SH-SY5Y (cell line): ENCODE measurements at regions not wholly inside any gene's neighbourhood (a gene's known extent, or its start where the extent isn't known, plus 50 kb on each side); places are given as distances from the start of the nearest gene placed in this dataset.

Experiments
- GATA2 ChIP-seq: IDR thresholded peaks from 2 replicates; pipeline ENCODE4 v1.6.1; 2011; ENCODE audit warnings: mild to moderate bottlenecking, low read depth, low read length
- GATA3 ChIP-seq: IDR thresholded peaks from 2 replicates; pipeline ENCODE4 v1.6.1; 2011; ENCODE audit warnings: low read depth, mild to moderate bottlenecking, low read length, moderate library complexity

DNA sequence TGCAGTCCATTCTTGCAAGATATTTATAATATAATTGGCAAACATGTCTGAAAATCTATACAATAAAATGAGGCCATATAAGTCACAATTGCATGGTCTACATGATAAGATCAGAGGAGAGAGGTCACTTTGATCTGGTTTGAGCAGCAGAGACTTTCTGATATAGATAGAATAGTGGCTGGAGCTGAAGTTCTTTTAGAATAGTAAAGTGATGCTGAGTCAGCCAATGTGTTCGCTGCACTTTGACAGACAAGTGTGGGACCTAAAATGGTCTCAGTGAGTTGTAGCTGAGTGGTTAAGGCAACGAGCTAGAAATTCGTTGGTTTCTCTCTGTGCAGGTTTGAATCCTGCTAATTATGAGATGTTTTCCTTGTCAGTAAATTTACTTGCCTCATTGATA is 257.0 kb upstream of the C11orf87 start:
- TF ChIP-seq GATA3 (no peak), GATA2 (no peak)
